Sigmoid colon (tissue), 6 donors: ENCODE measurements at regions not wholly inside any gene's neighbourhood (a gene's known extent, or its start where the extent isn't known, plus 50 kb on each side); places are given as distances from the start of the nearest gene placed in this dataset.

ENCODE experiments used
- DNase-seq: peaks from one replicate; pipeline ENCODE4 v3.0.0-alpha.2; 2019
- H3K27ac ChIP-seq, 4 donors: fragments of 200-600 bp; sonication (generic); one replicate each; pipeline ENCODE4 v1.5.1; 2016 to 2019; ENCODE audit warnings: mild to moderate bottlenecking in 1 of 4
- H3K27me3 ChIP-seq, 3 donors: fragments of 200-600 bp; sonication (generic); one replicate each; pipeline ENCODE4 v1.5.1; 2019; ENCODE audit warnings: mild to moderate bottlenecking in 1 of 3
- H3K36me3 ChIP-seq, 4 donors: fragments of 200-600 bp; sonication (generic); one replicate each; pipeline ENCODE4 v1.5.1; 2016 to 2019
- H3K4me1 ChIP-seq, 4 donors: fragments of 200-600 bp; sonication (generic); one replicate each; pipeline ENCODE4 v1.5.1; 2017 to 2019
- H3K4me3 ChIP-seq, 4 donors: fragments of 200-600 bp; sonication (generic); one replicate each; pipeline ENCODE4 v1.5.1; 2017 to 2019; ENCODE audit warnings: mild to moderate bottlenecking in 2 of 4, moderate library complexity in 1 of 4
- H3K9me3 ChIP-seq, 4 donors: fragments of 200-600 bp in 3 of 4; sonication (generic) in 3 of 4; one replicate each; pipeline versions ENCODE4 v1.5.1 to v1.6.1; 2013 to 2019
- CTCF ChIP-seq, 4 experiments: fragments of 450-650 bp in 3 of 4; fragments of 200-600 bp in 1 of 4; IDR thresholded peaks; one replicate each; pipeline ENCODE4 v1.5.1; 2016 to 2019; ENCODE audit warnings: antibody characterized with exemption in 4 of 4, mild to moderate bottlenecking in 3 of 4, moderate library complexity in 2 of 4
- EP300 ChIP-seq, 4 donors: sonication (generic); formaldehyde crosslinking; IDR thresholded peaks; one replicate each; pipeline ENCODE4 v1.6.1; 2017; ENCODE audit warnings: antibody characterized with exemption in 4 of 4
- POLR2A ChIP-seq, 2 donors: fragments of 450-650 bp; IDR thresholded peaks; one replicate each; pipeline ENCODE4 v1.6.1; 2016; ENCODE audit warnings: antibody characterized with exemption in 2 of 2, mild to moderate bottlenecking in 2 of 2, moderate library complexity in 2 of 2
- POLR2AphosphoS5 ChIP-seq, 4 donors: sonication (generic); formaldehyde crosslinking; IDR thresholded peaks; one replicate each; pipeline ENCODE4 v1.6.1; 2017; ENCODE audit warnings: antibody characterized with exemption in 4 of 4
- WGBS, 2 donors: extraction: QIAGEN DNeasy Blood & Tissue Kit; methylation state at CpG; one replicate each; pipeline ENCODE4 v1.1.7; 2013; 5-methylcytosine and 5-hydroxymethylcytosine counted together
- intact Hi-C: fragments of 100-400 bp; cut with DNase I; formaldehyde crosslinking; loops from one replicate; pipeline ENCODE4 v1.15.1; 2023
- donor health status: healthy with polysubstance abuse.
- donor health status: healthy.

- Histone ChIP-seq H3K4me1 (no peaks in the 10 kb centered on the region), H3K27me3 (no peaks in the 10 kb centered on the region), H3K36me3 (no peaks in the 10 kb centered on the region), H3K9me3 (no peaks in the 10 kb centered on the region), H3K4me3 (no peak overlapping the region), H3K27ac (no peak overlapping the region)
- WGBS, 2 donors = 79 to 82% methylated on average over 2 of the region's 2 CpGs
- TF ChIP-seq POLR2A (IDR thresholded peaks at IDR 0.05) (no peak), EP300 (IDR thresholded peaks at IDR 0.05) (no peak), POLR2AphosphoS5 (IDR thresholded peaks at IDR 0.05) (no peak), CTCF (IDR thresholded peaks at IDR 0.05) (no peak)
- DNase-seq = no peak
- intact Hi-C loops = no loop called here
Observed at GRCh38 chr18:76142611-76143010, 352.4 kb downstream of the ZNF516 start.

- intact Hi-C loops = no loop called here
- TF ChIP-seq EP300 (IDR thresholded peaks at IDR 0.05) (no peak), POLR2AphosphoS5 (IDR thresholded peaks at IDR 0.05) (no peak), POLR2A (IDR thresholded peaks at IDR 0.05) (no peak), CTCF (IDR thresholded peaks at IDR 0.05) (no peak)
Observed at GRCh38 chr18:76139844-76140243, 355.2 kb downstream of the ZNF516 start.

GRCh38 chr18:76137216-76137615 is 357.8 kb downstream of the ZNF516 start:
- H3K4me1 ChIP-seq = no peaks in the 10 kb centered on the region
- intact Hi-C loops = no loop called here
- H3K36me3 ChIP-seq = no peaks in the 10 kb centered on the region
- 78 to 86% methylated on average over 6 of the region's 6 CpGs for WGBS, 2 donors
- H3K4me3 ChIP-seq = no peak overlapping the region
- no peak overlapping the region for H3K27ac ChIP-seq
- DNase-seq = no peak
- TF ChIP-seq POLR2A (IDR thresholded peaks at IDR 0.05) (no peak), EP300 (IDR thresholded peaks at IDR 0.05) (no peak), CTCF (IDR thresholded peaks at IDR 0.05) (no peak), POLR2AphosphoS5 (IDR thresholded peaks at IDR 0.05) (no peak)
- peaks cover 0 to 2% (median 0%) of the 10 kb centered on the region in 4 donors for H3K9me3 ChIP-seq
- H3K27me3 ChIP-seq = no peaks in the 10 kb centered on the region

More at GRCh38 chr18:76139844-76140243, 355.2 kb downstream of the ZNF516 start:
- H3K4me1 ChIP-seq = no peaks in the 10 kb centered on the region
- WGBS, 2 donors = 92 to 94% methylated on average over 1 of the region's 1 CpG
- H3K27me3 ChIP-seq = no peaks in the 10 kb centered on the region
- H3K9me3 ChIP-seq = no peaks in the 10 kb centered on the region
- H3K4me3 ChIP-seq = no peak overlapping the region
- no peak overlapping the region for H3K27ac ChIP-seq
- no peaks in the 10 kb centered on the region for H3K36me3 ChIP-seq
- DNase-seq = no peak

- no peak for DNase-seq
- TF ChIP-seq CTCF (IDR thresholded peaks at IDR 0.05) = no peak
- no peak for TF ChIP-seq POLR2A (IDR thresholded peaks at IDR 0.05)
- no peak for TF ChIP-seq POLR2AphosphoS5 (IDR thresholded peaks at IDR 0.05)
- TF ChIP-seq EP300 (IDR thresholded peaks at IDR 0.05) = no peak
- WGBS, 2 donors = 85 to 88% methylated on average over 10 of the region's 10 CpGs
- Histone ChIP-seq H3K4me3 (no peak overlapping the region), H3K36me3 (no peaks in the 10 kb centered on the region), H3K4me1 (no peaks in the 10 kb centered on the region), H3K27me3 (no peaks in the 10 kb centered on the region), H3K9me3 (peaks cover 0 to 2% (median 0%) of the 10 kb centered on the region in 4 donors), H3K27ac (no peak overlapping the region)
- intact Hi-C loops = no loop called here
Observed at GRCh38 chr18:76136701-76137100, 358.3 kb downstream of the ZNF516 start.

- H3K27me3 ChIP-seq = no peaks in the 10 kb centered on the region
- DNase-seq = no peak
- no peaks in the 10 kb centered on the region for H3K4me1 ChIP-seq
- intact Hi-C loops = no loop called here
- TF ChIP-seq POLR2AphosphoS5 (IDR thresholded peaks at IDR 0.05) (no peak), EP300 (IDR thresholded peaks at IDR 0.05) (no peak), CTCF (IDR thresholded peaks at IDR 0.05) (no peak), POLR2A (IDR thresholded peaks at IDR 0.05) (no peak)
- peaks cover 0 to 2% (median 0%) of the 10 kb centered on the region in 4 donors for H3K9me3 ChIP-seq
- no peak overlapping the region for H3K4me3 ChIP-seq
- H3K27ac ChIP-seq = no peak overlapping the region
- WGBS, 2 donors = 51 to 67% methylated on average over 1 of the region's 1 CpG
- H3K36me3 ChIP-seq = no peaks in the 10 kb centered on the region
Observed at GRCh38 chr18:76134628-76135027, 360.4 kb downstream of the ZNF516 start.
